KBM-7 (cell line): ENCODE measurements at regions not wholly inside any gene's neighbourhood (a gene's known extent, or its start where the extent isn't known, plus 50 kb on each side); places are given as distances from the start of the nearest gene placed in this dataset.
A peak's percentile ranks its signal among the peaks of the same experiment; 100 is the strongest.
"Not testable (repeated sequence)": the region's sequence is repeated elsewhere in the genome, so short reads cannot be mapped to it uniquely, and the experiment has no call there.

ENCODE experiments used
- DNase-seq: peaks from one replicate; pipeline ENCODE4 v3.0.0-alpha.2; 2015
- in situ Hi-C: fragments of 300-500 bp; cut with MboI; formaldehyde crosslinking; loops from 2 replicates; pipeline ENCODE4 v1.14.3; 2020; ENCODE audit warnings: low sequenced_read_pairs, low pct_unique_long_range_greater_than_20kb, mixed read lengths

DNA sequence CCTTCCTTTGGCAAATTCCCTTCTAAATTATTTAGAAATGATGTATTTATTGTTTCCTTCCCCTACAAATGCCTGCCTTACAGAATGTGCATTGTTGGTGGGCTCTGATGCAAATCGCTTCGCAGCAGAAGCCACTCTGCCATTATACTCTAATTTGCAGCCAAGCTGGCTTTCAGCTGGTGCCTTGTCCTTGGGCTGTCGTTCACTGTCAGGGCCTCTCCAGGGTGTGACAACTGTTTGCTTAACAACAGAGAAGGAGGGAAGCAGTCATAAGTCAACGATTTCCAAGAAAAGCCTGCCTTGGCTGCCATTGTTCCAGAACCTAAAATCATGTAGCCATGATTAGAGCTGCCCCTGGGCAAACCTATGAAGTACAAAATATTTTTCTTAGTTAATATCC lies 260.1 kb upstream of the RGMB start:
- no peak for DNase-seq
- in situ Hi-C loops: no loop called here

DNA sequence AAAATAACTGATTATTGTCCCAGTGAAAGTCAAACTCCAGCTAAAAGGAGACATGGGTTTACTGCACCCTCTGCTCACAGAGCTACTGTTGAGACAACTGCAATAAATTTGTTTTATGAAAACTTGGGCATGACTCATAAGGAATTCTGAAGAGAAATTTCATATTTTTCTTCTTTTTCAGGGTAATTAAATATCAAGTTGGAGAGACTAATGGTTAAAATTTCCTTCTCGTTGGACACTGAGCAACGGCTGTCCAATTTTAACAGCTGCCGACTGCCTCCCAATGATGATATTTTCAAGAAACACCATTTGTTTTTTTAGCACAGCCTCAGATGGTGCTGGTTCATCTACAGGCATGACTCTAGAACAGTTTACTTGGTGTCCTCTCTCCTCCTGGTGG lies 259.2 kb upstream of the RGMB start:
- no peak for DNase-seq
- in situ Hi-C loops: no loop called here

DNA sequence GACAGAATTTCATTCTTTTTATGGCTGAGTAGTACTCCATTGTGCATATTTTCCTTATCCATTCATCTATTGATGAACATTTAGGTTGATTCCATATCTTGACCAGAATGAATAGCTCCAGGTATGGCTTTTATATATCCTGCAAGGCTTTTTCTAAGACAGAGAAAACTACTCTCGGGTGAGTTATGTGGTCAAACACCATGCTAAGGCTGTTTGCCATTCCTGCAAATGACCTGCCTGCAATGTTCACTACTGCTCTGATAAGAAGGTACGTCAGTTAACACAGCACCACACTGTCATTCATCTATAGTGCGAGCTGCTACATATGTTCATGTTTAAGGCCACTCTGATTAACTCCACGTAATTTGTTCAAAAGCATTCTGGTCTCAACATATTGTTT lies 256.8 kb upstream of the RGMB start:
- no peak for DNase-seq
- in situ Hi-C loops: no loop called here

DNA sequence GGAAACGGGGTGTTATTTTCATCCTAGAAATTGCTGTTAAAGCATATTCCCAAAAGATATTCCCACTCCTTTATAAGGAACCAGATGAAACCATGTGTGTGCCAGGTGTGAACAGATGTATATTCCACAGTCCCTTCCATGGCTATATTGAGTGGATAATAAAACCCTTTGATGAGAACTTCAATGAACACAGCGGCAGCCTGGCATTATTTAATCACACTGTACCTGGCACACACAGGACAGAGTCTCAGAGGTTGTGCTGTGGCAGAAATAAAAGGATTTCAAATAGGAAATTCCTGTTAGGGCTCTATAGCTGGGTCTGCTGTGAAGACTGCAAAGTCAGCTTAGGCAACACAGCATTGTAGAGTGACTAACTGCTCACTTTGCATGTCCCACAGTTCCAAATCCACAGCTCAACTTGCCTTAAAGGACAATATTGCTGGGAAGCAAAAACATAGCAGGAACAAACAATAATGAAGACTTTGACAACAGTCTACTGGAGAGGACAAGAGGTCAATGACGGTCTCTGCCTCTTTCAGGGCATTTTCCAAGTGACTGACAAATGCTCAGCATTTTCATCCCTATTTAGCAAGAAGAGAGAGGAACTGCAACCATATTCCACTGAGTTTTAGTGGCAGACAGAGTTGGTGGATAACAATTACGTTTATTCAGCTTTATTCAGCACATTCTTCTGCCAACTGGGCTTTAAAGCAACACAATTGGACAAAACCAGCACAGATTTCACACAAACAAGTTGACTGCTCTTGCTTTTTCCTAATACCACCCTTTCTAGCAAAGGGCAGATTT lies 255.7 kb upstream of the RGMB start:
- DNase-seq: no peak
- in situ Hi-C loops: no loop called here

DNA sequence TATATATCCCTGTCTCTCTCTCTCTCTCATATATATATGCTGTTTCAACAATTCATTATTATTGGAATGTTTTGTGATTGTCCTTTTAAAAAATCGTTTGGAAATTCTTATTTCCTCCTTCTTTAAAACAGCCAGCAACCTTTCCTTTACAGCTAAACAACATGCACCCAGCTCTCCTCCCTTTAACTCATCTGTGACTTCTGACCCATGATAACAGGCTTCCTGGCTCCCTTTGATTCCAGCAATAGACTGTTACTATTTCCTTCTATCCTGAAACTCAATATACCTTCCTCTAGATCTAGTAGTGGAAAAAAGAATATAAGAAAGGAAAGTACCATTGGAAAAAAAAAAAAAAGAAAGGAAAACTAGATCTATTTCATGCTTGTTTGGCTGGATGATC lies 254.7 kb upstream of the RGMB start:
- in situ Hi-C loops: no loop called here
- no peak for DNase-seq

DNA sequence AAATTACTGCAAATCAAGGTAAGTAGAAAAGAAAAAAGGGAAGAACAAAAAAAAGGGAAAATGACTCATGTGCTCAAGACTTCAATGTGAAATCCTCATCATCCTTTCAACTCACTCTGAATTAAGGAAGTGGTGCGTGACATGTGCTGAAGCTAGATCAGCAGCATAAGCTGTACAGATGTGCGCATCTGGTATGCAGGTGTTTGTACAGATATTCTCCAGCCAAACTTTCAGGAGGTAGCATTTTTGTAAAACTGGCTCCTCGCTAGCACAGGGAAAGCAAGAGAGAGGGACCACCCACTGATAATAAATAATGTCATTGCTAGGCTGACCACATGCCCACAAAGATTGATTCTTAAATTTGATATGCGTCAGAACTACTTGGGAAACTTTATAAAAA lies 253.9 kb upstream of the RGMB start:
- DNase-seq: peak; percentile 4
- in situ Hi-C loops: no loop called here

DNA sequence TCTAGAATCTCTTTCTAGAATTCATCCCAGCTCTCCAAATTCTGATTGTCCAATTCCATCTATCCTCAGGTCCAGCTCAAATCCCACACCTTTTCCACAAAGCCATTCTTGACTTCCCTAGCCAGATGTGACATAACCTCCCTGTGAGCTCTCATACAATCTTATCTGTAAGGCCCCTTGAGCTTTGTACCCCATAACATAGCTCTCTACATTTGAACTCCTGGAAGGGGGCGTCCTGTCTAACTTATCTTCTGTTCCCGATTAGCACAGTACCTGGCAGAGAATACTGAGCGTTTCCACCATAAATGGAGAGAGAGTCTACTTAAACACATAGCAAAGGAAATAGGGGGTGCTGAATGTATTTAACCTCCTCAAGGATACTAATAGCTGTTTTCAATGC lies 251.6 kb upstream of the RGMB start:
- in situ Hi-C loops: no loop called here
- no peak for DNase-seq

DNA sequence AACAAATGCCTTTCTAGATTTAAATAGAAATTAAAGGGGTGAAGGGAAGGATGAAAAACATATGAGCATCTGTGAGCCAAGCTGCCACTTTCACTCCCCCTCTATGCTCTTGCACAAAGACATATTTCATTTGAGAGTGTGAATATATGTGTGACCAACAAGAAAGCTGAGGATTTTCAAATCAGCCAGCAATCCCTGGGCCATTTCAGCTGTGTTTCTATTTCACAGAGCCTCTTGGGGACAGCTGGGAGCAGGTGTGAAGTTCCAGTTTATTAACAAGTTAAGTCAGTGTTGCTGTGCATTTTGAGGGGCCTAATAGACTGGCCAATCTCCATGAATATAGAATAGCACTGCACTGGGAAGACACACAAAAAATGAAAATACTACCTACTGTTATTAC lies 248.7 kb upstream of the RGMB start:
- no peak for DNase-seq
- in situ Hi-C loops: no loop called here

DNA sequence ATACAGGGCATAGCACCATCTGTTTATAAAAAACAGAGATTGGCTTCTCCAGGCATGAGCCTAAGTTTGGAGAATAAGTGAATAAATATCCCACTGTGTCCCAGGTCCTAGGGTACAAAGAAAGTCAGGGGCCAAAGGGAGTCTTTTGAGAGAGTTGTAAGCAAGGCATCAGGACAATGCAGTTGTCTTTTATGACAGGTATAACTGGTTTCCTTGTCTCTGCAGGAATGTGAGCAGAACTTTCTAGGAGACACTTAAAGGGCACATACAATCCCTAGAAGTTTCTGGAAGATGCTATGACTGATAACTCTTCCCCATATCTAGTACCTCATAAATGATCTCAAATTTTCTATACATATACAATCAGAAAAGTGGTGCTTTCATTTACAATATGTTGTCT lies 245.6 kb upstream of the RGMB start:
- DNase-seq: no peak
- in situ Hi-C loops: no loop called here

DNA sequence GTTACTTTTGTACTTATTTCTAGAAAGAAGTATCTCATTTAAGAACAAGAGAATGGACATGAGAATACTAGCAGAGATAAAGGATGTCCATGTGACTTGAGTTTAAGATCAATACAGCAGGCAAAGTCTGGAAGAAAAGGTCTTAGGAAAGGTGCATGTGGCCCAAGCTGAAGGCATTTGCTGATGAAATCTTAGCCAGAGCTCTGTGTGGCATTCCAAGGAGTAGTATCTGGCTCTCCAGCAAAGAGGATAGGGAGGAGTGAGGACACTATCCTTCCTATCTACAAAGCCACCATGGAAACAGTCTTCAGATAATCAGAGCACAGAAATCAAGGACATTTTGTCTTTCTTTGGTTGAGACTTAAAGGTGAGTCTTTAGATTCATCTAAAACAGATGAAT lies 244.1 kb upstream of the RGMB start:
- DNase-seq: no peak

DNA sequence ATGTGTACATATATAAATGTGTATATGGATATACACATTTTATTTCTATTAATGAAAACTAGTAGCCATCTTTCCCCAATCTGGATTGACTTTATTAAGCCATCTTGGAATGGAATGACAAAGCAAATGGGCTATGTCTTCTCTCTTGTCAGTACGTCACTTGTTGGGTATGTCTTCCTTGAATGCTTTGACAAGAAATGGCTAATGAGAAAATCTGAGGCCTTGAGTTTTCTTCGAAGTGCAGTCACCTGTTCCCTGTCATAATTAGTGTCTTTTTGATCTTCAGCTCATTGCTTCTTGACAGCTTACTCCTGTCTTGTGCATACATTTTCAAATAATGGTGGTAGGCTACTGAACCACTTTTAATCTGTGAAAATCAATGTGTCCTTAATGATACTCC lies 243.2 kb upstream of the RGMB start:
- in situ Hi-C loops: no loop called here
- no peak for DNase-seq

More for the DNA sequence above, 244.1 kb upstream of the RGMB start:
- in situ Hi-C loops: no loop called here

DNA sequence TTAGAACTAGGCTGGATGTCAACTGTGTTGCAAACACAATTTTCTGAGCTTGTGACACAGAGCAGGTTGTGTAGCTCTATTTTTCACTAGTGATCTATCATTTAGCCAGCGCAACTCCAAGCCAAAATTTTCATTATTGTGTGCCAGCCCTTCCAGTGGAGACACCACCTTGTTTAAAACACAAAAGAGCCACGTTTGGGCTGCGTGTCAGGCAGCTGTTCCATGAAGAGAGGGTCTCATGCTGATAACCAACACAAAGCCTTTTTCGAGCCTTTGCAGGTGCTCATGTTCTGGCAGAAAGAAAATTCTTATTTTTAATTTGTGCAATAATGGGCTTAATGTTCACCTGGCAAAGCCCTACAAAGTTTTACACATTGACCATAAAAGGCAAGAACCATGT lies 237.6 kb upstream of the RGMB start:
- DNase-seq: no peak

DNA sequence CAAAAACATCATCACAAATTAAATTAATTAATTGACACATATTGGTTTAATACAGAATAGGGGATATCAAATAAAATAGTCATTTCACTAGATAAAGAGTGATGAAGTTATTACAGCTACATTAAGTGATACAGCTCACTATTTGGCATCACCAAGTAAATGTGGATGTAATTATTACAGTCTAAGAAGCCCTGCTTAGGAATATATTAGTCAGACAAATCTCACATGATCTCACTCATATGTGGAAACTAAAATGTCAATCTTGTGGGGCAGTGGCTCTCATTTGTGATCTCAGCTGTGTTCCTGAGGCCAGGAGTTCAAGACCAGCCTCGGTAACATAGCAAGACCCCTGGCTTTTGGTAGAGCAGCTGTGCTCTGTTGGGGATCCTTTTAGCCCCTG lies 233.4 kb upstream of the RGMB start:
- in situ Hi-C loops: no loop called here

More for the DNA sequence above, 237.6 kb upstream of the RGMB start:
- in situ Hi-C loops: no loop called here

DNA sequence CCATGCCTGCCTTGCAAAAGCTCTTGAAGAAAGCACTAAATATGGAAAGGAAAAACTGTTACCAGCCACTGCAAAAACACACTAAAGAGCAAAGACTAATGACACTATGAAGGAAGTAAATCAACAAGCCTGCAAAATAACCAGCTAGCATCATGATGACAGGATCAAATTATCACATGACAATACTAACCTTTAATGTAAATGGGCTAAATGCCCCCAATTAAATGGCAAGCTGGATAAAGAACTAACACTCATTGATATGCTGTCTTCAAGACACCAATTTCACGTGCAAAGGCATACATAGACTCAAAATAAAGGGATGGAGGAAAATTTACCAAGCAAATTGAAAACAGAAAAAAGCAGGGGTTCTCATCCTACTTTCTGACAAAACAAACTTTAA lies 231.8 kb upstream of the RGMB start:
- DNase-seq: no peak
- in situ Hi-C loops: no loop called here

More for the DNA sequence above, 233.4 kb upstream of the RGMB start:
- no peak for DNase-seq

DNA sequence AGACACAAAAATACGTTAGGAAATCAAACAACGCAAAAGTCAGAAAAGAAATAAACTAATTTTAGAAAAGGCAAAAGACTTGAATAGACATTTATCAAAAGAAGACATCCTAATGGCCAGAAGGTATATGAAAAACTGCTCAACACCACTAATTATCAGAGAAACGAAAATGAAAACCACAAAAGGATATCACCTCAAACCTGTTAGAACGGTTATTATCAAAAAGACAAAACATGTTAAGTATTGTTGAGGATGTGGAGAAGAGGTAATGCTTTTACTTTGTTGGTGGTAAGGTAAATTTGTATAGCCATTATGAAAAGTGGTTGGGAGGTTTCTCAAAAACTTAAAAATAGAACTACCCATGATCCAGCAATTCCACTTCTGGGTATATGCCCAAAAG lies 230.0 kb upstream of the RGMB start:
- in situ Hi-C loops: no loop called here
- no peak for DNase-seq

DNA sequence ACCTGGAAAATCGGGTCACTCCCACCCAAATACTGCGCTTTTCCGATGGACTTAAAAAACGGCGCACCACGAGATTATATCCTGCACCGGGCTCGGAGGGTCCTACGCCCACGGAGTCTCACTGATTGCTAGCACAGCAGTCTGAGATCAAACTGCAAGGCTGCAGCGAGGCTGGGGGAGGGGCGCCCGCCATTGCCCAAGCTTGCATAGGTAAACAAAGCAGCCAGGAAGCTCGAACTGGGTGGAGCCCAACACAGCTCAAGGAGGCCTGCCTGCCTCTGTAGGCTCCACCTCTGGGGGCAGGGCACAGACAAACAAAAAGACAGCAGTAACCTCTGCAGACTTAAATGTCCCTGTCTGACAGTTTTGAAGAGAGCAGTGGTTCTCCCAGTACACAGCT lies 226.5 kb upstream of the RGMB start:
- DNase-seq, in situ Hi-C loops: not testable (repeated sequence)

DNA sequence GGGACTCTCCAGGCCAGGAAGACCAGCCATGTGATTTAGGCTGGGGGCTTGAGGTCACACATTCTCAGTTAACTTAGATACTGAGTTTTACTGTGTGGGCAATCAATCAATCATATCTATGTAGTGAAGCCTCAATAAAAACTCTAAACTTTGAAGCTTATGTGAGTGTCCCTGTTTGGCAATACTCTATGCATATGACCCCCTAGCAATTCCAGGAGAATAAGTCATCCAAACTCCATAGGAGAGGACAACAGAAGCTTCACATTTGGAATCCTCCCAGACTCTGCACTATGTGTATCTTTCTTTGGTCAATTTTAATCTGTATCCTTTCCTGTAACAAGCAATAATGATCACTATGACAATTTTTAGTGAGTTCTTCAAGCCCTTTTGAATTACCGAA lies 216.8 kb upstream of the RGMB start:
- in situ Hi-C loops: no loop called here
- no peak for DNase-seq

DNA sequence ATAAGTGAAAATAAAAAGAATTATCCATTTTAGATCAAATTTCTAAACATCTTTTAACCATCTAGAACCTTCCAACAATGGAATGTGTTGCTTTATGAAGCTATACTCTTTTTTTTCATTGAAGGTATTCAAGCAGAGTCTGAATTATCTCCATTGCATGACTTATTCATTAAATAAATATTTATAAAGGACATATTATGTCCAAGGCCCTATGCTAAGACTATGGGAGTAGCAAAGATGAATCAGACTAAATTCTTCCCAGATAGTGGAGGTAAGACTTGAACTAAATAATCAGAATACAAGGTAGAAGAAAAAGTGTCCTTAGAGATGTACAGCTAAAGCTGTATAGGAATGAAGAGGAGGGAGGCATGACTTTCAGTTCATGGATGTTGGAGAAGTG lies 215.5 kb upstream of the RGMB start:
- no peak for DNase-seq
- in situ Hi-C loops: no loop called here

DNA sequence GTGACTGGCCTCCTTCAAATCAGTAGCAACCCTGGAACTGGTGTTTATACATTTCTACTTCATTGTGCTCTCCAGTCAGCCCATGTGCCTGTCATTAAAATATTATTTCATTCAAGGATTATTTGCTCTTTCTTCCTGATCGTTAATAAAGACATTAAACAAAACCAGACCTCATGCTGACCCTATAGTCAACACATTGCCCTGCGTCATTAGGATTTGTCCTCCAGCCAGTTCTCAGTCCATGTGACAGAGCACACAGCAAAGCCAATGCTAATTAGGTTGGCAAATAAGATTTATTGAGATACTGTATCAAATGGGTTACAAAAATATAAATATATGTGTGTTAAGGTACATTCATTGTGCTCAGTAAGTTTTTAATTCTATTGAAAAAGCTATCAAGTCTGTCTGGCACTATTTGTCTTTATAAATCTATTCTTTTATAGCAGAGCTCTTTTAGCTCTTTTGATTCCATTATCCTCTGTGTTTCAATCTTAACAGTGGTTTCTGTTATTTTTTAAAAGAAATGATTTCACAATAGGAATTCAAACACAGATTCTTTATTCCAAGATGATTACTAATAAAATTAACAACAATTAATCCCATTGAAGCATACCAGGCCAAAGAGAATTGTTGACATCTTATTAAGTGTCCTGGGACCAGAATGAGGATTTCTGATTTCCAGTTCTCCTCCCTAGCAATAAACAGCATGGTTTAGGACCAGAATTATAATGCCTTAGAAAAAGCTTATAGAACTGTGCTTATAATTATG lies 209.4 kb upstream of the RGMB start:
- no peak for DNase-seq
- in situ Hi-C loops: no loop called here

DNA sequence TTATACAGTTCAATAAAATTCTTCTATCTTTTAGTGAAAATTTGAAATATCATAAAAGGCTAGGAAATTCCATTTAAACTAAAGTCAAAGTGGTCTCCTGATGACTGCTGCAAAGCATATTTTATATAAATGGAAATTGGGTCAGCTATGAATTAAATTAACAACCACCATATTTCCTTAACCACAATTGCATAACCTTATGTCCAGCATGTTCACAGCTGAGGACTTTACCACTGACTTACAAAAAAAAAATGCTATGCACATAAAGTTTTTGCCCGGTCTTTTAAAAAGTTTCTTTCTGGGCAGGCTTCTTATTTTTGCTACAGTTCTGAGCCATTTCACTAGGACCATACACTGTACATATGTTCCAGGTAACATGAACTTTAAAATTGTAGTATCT lies 208.6 kb upstream of the RGMB start:
- DNase-seq: no peak
- in situ Hi-C loops: no loop called here

DNA sequence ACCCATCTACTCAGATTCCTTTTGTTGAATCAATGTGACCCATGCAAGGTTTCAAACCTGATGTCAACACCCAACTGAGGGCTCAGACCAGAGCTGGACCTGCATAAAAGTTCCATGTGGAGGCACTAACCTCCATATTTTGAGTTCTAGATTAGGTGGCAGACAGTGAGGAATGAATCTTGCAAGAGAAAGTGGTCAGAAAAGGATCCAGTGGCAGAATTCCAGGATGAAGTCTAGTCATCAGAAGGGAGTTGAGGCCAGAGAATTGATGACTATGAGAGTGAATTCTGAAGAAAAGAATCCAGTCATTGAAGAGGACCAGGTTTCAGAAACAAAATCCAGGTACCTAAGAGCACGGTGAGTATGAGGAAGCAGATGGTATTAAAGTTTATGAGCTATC lies 205.1 kb upstream of the RGMB start:
- DNase-seq: no peak
- in situ Hi-C loops: no loop called here
